Stimulated activated CD8-positive, alpha-beta memory T cell treated with anti-CD3 and anti-CD28 coated beads, Interleukin-15, amount 100 ng/mL, for 4 hours (primary cell): ENCODE measurements at regions not wholly inside any gene's neighbourhood (a gene's known extent, or its start where the extent isn't known, plus 50 kb on each side); places are given as distances from the start of the nearest gene placed in this dataset.

Experiments
- DNase-seq, 2 donors: peaks; one replicate each; pipeline ENCODE4 v3.0.0-alpha.2; 2020; ENCODE audit warnings: low read depth in 2 of 2

- no peak for DNase-seq
These were observed 173.1 kb downstream of the TFAP2C start for GRCh38 chr20:56801971-56802755.

DNA sequence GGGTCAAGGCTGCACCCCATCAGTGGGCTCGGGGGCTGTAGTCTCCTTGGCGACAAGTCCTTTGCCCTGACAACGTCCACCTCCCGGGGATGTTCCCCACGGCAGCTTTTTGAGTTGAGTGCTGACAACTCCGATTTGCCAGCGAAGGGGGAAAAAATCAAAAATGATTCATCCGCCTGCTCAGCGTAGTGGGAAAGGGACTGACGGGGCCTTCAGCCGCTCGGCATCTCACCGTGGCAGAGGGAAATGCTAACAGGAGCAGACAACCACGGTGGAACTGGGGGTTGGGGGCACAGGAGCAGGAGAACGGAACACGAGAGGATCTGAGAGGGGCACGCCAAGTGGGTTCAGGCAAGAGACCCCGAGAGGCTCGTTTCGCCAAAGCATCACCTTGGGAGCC, 173.7 kb downstream of the TFAP2C start:
- DNase-seq: no peak

GRCh38 chr20:56805313-56805712, 176.2 kb downstream of the TFAP2C start:
- no peak for DNase-seq

DNA sequence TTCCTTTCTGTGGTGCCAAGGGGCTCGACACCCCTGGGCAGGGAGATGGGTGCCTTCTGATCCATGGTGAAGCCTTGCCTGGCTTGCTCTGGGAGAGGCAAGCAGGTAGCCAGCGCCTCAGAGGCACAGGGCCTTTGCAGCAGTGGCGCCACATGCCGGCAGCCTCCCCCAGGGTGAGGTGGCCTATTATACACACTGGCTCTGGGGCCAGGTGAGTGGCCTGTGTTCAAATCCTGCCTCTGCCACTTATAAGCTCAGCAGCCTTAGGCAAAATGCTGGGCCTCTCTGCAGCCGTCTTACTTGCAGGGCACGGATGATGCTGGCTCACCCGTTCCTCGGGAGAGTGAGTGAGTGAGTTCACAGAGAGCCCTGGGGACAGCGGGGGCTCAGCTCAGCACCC, 176.9 kb downstream of the TFAP2C start:
- DNase-seq: no peak

DNA sequence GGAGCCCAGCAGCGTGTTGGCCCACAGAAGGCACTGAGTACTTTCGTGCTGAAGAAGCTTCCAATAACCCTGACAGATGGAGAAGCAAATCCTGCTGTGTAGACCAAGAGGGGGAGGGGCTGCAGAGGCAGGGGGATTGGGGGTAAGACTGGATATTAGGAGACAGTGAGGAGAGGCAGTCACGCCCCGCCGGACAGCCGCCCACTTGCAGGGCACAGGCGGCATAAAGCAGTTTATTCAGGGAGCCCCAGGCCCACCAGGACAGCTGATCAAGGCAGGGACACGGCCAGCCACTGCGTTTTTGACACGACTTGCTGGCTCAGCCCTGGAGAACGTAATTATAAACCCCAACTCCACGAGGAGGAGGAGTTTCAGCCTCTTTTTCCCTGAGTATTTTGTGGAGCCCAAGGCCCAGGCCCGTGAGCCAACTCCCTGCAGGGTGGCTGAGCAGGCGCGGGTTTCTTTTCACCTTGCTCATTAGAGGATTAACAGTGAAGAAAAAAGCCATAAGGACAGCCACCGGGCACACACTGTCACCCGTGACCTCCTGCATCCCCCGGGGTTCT, 177.9 kb downstream of the TFAP2C start:
- no peak for DNase-seq

DNA sequence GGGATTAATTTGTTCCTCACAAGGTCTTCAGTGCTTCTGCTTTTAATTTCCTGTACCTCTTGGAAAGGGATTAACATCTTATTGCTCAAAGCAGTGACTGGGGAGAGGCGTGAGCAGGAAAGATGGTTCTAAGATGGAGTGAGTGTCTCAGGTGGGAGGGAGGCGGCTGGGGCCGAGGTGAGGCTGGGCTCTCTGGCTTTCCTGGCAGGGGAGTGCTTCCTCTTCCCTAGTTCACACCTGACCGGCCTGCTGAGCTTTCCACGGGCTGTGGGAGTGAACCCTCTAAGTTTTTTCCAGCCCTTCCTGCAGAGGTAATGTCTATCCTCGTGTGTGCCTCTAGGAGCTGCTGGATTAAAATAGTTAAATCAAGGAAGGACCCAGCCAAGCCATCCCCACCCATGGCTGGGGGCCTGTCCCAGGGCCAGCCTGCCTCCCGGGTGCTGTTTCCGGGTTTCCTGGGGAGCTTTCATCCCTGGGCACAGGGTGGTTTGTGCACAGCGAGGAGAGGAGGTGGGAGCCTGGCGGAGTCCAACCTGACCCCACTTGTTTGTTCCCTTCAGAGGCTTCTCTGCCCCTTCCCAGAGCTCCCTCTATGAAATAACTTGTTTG, 179.1 kb downstream of the TFAP2C start:
- DNase-seq: no peak

GRCh38 chr20:56808732-56809131, 179.6 kb downstream of the TFAP2C start:
- no peak for DNase-seq

DNA sequence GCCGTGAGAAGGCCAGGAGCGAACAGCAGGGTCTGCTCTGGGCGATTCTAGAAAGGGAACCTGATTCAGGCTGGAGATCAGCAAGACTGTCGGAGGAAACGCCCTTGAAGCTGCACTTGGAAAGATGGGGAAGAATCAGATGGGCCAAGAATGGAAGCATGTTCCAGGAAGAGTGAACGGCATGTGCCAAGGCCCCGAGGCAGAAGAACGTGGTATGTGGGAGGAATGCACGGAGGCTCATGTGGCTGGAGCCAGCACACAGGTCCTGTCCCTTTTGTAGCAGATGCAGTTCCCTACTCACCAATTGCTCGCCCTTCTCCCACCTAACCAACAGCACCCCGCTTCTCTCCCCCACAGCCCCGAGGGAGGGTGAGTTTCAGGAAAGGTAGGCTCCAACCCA, 180.6 kb downstream of the TFAP2C start:
- DNase-seq: no peak

DNA sequence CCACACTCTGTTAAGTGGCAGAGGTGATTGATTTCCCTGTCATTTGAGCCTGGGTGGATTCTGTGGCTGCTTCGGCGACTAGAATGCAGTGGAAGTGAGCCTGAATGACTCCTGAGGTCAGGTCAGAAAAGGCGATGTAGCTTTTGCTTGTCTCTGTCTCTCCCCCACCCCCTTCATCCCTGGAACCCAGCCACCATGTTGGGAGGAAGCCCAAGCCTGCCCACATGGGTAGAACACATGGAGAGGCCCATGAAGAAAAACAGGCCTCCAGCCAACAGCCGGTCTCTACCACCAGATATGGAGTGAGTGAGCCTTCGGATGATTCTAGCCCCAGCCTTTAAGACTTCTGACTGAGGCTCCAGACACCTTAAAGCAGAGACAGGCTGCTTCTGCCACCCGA, 181.0 kb downstream of the TFAP2C start:
- DNase-seq: no peak

DNA sequence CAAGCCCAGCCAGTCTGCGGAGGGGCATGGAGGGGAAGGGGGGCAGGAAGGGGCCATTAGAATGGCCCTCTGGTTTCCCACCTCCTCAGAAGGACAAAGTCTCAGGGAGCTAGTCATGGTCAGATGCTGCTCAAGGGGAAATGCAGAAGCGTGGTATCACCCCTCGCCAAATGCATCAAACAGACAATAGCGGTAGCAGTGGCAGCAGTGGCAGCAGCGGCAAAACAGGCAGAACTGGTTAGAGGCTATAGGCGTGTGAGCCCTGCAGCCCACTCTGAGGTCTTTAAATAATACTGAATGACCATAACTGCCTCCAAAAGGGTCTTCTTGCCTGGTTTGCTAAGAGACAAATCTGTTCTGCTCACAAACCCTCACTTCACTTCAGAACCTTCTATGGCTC, 186.7 kb downstream of the TFAP2C start:
- no peak for DNase-seq

GRCh38 chr20:56816349-56816748, 187.2 kb downstream of the TFAP2C start:
- no peak for DNase-seq

DNA sequence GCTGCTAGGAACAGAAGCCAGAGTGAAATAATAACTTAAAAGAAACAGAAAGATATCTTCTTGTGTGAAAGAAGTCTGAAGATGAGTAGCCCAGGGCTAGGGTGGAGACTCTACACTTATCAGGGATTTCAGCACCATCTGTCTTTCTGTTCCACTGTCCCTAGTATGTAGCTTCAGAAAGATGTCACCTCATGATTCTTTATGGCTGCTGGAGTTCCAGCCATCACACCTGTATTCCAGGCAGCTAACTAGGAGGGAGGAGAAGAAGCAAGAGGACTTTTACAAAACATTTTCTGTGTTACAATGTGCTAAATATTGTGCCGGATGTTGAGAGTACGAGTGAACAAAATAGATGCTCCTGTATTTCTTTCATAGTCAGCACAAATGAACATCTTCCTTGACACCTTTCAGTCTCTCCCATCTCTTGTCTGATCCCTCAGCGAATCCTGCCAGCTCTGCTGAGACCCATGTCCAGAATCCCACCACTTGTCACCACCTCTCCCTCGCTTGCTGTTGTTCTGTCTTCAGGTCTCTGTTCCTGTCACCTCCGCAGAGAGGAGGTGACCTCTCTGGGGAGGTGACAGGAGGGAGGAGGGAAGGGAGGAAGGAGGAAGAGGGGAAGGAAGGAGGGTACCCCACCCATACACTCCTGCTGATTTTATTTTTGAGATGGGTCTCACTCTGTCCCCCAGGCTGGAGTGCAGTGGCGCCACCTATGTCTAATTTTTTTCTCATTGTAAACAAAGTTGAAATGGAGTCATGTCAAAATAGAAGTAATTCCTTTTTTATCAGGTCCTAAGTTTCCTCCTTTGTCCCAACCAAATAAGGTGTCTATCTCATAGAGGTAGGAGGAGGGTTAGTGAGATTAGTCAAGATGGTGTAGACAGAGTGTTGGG, 188.9 kb downstream of the TFAP2C start:
- no peak for DNase-seq

- DNase-seq: no peak
These were observed 191.9 kb downstream of the TFAP2C start for GRCh38 chr20:56820984-56821383.

DNA sequence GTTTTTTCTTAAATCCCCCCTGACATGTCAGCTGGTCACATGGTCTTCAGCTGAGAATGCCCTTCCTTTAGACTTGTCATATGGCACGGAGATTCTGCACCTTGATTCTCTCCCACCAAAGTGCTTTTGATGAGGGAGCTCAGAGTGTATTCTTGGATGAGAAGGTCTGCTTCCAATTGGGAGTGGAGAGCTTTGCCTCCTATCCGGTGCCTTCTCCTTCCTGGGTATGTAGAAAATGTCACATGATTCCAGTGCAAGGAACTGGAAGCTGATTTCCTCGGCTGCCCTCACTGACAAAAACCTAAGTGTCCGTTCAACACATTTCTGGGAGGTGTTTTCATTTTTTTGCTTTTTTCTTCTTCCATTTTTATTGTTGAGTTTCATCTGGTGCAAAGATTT, 197.2 kb downstream of the TFAP2C start:
- no peak for DNase-seq

- DNase-seq: no peak
These were observed 197.9 kb downstream of the TFAP2C start for GRCh38 chr20:56826705-56827665.

DNA sequence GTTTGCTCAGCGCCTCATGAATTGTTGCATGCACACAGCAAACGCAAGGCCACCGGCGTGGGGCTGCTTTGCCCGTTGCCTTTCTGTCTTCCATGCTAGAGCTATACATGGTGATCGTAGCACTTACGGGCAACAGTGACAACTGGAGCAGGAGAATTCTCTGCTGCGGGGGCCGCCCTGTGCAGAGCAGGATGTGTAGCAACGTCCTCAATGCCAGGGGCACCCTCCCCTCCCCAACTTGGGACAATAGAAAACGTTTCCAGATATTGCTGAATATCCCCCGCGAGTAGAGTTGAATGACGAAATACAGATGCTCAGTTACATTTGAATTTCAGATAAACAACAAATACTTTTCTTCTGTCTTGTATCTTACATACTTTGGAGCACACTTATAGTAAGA, 198.7 kb downstream of the TFAP2C start:
- DNase-seq: no peak

DNA sequence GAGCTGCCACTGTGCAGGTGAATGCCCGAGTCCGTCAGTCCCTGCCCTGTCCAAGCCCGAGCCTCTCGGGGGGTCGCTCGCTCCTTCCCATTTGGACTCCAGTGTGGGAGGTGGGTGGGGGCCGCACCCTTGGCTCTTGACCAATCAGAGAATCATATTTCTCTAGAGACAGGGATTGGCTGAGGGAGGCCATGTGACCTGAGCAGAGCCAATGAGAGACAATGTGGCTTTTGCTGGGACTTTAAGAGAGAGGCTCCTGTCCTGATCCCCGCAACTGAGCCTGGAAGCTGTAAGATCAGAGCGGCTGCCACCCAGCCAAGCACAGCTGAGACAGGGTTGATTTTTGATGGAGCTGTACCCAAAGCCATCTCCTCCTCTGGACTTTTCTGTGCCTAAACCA, 199.3 kb downstream of the TFAP2C start:
- DNase-seq: no peak

DNA sequence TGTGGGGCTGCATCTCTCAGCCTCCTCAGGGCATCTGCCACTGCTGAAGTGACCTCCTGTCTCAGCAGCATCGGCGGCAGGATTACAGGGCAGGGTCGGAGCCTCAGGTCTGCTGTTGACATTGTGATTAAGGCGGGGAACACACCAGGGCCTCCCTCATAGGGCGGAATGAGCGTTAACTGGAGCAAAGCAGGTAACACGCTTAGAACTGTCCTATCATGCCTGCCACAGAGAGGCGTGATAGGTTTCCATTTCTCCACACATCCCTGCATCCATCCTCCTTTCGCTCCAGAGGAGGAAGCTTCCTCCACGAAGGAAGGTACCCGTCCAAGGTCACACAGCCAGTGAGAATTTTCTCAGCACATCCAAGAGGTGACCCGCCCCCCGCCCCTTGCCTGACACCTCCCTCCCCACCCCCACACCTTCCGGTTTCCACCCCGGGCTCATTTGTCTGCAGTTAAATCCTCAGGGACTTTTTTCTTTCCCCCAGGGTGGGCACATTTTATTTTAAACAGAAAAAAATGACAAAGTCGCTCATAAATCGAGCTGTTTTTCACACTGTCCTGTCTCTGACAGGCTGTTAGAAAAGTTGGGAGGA, 200.8 kb downstream of the TFAP2C start:
- no peak for DNase-seq

DNA sequence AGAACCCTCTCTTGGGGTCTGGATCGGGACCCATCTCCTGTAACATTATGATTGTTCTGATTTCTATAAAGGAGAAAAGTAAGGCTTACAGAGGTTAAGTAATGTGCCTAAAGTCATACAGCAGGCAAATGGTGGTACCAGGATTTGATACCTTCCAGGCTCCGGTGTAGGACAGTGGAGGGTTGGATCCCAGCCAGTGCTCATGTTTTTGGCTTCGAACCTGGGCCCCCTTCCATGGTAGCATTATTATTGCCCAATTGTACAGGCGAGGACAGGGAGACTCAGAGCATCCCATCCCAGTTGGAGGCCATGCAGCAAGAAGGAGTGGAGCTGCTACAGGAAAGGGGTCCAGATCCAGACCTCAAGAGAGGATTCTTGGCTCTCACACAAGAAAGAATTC, 202.7 kb downstream of the TFAP2C start:
- DNase-seq: no peak

DNA sequence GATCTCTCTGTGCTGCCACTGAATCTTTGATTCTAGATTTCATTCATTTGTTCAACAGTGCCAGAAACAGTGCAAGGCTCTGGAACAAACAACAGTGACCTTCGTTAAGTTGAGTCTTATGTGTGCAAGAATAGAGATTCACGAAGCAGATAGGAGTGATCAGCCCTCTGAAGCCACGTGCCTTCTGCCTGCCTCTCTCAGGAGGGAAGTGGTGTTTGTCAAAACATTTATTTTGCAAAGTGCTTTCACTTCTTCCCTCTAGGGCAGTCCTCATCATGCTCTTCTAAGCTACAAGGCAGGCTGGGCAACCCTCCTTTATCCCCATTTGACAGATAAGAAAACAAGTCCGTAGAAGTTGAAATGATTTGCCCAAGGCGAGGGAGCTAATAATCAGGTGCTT, 204.3 kb downstream of the TFAP2C start:
- no peak for DNase-seq
